ENCODE measurements at regions not wholly inside any gene's neighbourhood (a gene's known extent, or its start where the extent isn't known, plus 50 kb on each side); places are given as distances from the start of the nearest gene placed in this dataset.

DNA sequence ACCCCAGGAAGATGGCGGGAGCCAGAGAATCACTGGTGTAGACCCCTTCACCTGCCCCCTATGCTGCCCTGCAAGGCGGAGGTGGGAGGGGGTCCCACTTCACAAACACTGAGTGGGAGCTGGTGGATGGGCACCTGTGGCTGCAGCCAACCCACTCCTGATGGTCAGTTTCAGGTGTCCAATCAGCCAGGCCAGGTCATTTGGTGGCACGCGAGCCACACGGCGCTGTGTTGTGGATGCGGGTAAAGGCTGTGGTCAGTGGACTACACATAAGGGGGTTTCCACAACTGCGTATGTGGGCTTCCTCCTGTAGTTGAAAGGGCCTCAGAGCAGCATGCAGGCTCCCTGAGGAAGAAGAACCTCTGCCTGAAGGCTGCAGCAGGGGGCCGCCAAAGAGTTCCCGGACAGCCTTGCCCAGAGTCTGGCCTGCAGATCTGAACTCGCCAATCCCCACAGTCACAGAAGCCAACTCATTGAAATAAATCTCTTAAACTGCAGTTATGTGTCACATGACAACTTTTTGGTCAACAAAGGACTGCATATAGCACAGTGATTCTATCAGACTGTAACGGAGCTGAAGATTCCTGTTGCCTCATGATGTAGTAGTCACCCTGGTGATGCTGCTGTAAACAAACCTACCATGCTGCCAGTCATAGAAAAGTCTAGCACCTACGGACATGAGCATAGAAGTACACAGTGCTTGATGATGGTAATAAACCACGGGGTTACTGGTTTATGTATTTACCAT is 284.7 kb upstream of the IRX2 start:
- no peak for TF ChIP-seq CTCF (IDR thresholded peaks at IDR 0.05)
- no peak for TF ChIP-seq POLR2A (IDR thresholded peaks at IDR 0.05)

All from breast epithelium (tissue), 3 donors.